Coronary artery (tissue), 2 donors: ENCODE measurements at regions not wholly inside any gene's neighbourhood (a gene's known extent, or its start where the extent isn't known, plus 50 kb on each side); places are given as distances from the start of the nearest gene placed in this dataset.

Experiments used
- DNase-seq: peaks from one replicate; pipeline ENCODE4 v3.0.0-alpha.2; 2017; ENCODE audit warnings: low spot score
- H3K27ac ChIP-seq, 2 donors: fragments of 200-600 bp; sonication (generic); one replicate each; pipeline ENCODE4 v1.5.1; 2016 to 2019
- H3K4me3 ChIP-seq: fragments of 200-600 bp; sonication (generic); 2 replicates; pipeline ENCODE4 v1.5.1; 2016; ENCODE audit warnings: mild to moderate bottlenecking, moderate library complexity
- TF ChIP-seq, protein P1 (sequence below): fragments of 200-600 bp; sonication (generic); IDR thresholded peaks from one replicate; pipeline ENCODE4 v1.5.1; 2019; ENCODE audit warnings: antibody characterized with exemption

DNA sequence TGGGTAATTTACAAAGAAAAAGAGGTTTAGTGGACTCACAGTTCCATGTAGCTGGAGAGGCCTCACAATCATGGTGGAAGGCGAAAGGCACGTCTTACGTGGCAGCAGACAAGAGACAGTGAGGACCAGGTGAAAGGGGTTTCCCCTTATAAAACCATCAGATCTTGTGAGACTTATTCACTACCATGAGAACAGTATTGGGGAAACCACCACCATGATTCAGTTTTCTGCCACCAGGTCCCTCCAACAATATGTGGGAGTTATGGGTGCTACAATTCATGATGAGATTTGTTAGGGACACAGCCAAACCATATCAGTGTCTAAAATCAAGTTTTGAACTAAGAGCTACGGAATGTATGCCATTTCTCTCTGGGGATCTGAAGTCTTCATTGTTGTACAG, 354.8 kb upstream of the C2CD4B start:
- no peak overlapping the region for H3K4me3 ChIP-seq
- H3K27ac ChIP-seq: no peak overlapping the region
- TF ChIP-seq, protein P1, sequence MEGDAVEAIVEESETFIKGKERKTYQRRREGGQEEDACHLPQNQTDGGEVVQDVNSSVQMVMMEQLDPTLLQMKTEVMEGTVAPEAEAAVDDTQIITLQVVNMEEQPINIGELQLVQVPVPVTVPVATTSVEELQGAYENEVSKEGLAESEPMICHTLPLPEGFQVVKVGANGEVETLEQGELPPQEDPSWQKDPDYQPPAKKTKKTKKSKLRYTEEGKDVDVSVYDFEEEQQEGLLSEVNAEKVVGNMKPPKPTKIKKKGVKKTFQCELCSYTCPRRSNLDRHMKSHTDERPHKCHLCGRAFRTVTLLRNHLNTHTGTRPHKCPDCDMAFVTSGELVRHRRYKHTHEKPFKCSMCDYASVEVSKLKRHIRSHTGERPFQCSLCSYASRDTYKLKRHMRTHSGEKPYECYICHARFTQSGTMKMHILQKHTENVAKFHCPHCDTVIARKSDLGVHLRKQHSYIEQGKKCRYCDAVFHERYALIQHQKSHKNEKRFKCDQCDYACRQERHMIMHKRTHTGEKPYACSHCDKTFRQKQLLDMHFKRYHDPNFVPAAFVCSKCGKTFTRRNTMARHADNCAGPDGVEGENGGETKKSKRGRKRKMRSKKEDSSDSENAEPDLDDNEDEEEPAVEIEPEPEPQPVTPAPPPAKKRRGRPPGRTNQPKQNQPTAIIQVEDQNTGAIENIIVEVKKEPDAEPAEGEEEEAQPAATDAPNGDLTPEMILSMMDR: no peak
- DNase-seq: no peak

DNA sequence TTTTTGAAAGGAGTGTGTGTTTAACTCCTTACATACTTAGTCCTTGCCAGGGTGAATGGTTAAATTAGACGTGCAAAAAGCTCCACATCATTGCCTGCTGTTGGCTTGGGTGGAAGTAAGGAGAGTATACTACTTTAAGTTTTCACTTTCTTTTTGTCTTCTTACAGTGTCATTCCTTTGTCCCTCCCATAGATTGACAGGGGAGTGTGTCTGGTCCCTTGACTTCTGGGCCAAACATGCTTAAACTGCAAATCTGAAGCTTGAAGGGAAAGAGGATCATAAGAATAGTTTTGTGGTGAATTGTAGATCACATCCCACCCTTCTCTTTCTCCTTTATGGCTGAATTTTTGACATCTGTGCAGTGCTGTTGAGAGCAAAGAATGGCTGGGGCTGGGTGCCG, 355.8 kb upstream of the C2CD4B start:
- Histone ChIP-seq H3K4me3 (no peak overlapping the region), H3K27ac (no peak overlapping the region)
- no peak for DNase-seq
- TF ChIP-seq, protein P1: no peak

DNA sequence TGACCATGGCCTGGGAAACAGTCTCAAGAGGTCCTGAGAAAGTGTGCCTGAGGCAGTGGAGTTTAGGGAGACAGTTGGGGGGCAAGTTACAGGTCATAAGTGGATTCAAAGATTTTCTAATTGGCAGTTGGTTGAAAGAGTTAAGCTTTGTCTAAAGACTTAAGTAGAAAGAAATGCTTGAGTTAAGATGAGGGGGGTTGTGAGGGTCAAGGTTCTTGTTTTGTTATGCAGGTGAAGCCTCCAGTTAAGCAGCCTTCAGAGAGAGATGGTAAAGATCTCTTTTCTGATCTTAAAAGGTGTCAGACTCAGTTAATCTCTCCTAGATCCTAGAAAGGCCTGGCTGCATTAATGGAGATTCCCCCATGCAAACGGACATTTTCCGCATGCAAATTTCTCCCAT, 356.3 kb upstream of the C2CD4B start:
- TF ChIP-seq, protein P1: no peak
- no peak for DNase-seq
- Histone ChIP-seq H3K4me3 (no peak overlapping the region), H3K27ac (no peak overlapping the region)

DNA sequence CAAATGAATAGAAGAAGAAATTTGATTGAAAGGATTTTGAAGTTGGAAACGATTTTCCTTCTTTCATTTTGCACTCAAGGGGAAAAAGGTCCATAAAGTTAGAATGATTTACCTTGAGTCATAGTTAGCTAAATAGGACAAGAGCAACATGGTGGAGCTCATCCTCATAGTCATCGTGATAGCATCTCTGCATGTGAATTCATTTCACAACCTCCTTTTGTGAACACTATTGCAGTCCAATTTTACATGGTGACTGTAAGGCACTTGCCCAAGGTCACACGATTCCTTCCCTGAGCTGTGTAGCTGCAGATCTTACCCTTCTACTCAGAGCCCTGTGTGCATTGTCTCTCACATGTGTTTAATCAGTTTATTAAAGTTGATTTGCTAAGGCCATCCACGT, 359.8 kb upstream of the C2CD4B start:
- no peak overlapping the region for H3K4me3 ChIP-seq
- no peak overlapping the region for H3K27ac ChIP-seq
- no peak for DNase-seq
- TF ChIP-seq, protein P1: no peak

DNA sequence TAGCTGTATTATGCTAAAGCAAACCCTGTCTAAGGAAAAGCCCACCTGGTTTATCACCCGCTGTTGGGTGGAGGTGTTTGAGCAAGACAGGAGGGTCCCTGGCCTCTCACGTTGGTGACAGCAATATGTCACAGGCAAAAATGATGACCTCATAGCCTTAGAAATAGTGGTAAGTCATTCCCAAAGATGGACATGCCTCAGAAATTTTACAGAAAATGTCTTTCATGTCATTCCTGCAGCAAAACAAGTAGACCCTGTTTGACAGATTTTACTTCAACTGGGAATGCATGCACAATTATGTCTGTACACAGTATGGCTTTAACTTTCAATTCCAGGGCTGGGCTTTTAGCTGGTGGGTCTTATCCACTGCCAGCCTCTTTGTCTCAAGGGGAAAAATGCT, 362.3 kb upstream of the C2CD4B start:
- no peak for DNase-seq
- TF ChIP-seq, protein P1: no peak
- Histone ChIP-seq H3K4me3 (no peak overlapping the region), H3K27ac (no peak overlapping the region)

DNA sequence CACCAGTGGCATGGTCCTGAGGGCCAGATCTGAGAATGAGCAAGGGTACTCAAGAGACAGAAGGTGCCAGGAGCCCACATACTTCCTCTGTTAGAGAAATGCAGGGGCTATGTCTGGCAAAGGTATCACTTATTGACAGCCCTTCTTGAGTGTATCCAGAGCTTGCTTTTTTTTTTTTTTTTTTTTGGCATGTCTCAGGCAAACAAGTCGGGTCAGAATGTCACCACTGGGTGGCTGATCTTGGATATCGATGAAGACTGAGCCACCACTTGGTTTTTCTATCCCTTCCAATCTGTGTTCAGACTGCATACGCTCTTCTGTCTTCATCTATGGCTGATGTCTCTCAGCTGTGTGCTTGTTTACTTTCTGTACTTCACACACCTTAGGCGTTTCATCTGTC, 363.4 kb upstream of the C2CD4B start:
- no peak overlapping the region for H3K27ac ChIP-seq
- no peak for DNase-seq
- H3K4me3 ChIP-seq: no peak overlapping the region
- TF ChIP-seq, protein P1: no peak

DNA sequence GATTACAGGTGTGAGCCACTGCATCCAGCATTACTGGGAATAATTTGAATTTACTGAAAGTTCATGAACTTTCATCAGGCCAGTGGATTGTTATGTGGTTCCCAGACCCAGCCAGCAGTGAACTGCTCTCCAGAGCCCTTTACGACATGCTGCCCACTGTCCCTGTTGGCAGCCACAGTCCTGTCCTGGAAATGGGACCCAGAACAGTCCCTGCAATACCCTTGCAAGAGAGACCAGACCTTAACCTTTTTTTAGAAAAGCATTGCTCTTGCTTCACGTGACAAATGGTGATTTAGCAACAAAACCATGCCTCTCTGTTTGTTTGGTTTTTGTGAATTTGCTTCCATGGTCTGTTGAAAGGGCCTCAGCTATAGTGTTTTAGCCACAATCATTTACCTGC, 367.3 kb upstream of the C2CD4B start:
- TF ChIP-seq, protein P1: no peak
- Histone ChIP-seq H3K27ac (no peak overlapping the region), H3K4me3 (no peak overlapping the region)
- no peak for DNase-seq
